ENCODE measurements at regions not wholly inside any gene's neighbourhood (a gene's known extent, or its start where the extent isn't known, plus 50 kb on each side); places are given as distances from the start of the nearest gene placed in this dataset.

DNA sequence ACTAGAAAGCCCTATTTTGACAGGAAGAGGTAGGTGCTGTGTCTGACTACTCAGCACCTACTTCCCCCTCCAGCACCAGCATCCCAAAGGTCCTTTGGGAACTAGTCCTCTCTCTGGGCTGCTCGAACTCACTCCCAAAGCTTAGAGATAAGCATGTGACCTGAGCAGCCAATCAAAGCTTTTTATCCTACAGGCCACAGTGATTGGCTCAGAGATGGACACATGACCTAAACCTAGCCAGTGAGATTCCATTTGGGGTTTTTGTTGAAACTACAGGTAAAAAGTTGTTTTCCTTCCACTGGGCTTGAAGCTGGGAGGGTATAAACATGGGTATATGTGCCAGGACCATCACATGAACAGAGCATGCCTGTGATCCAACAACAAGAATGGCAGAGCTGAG is 186.5 kb upstream of the PPP2R3A start:
- TF ChIP-seq, protein P1, sequence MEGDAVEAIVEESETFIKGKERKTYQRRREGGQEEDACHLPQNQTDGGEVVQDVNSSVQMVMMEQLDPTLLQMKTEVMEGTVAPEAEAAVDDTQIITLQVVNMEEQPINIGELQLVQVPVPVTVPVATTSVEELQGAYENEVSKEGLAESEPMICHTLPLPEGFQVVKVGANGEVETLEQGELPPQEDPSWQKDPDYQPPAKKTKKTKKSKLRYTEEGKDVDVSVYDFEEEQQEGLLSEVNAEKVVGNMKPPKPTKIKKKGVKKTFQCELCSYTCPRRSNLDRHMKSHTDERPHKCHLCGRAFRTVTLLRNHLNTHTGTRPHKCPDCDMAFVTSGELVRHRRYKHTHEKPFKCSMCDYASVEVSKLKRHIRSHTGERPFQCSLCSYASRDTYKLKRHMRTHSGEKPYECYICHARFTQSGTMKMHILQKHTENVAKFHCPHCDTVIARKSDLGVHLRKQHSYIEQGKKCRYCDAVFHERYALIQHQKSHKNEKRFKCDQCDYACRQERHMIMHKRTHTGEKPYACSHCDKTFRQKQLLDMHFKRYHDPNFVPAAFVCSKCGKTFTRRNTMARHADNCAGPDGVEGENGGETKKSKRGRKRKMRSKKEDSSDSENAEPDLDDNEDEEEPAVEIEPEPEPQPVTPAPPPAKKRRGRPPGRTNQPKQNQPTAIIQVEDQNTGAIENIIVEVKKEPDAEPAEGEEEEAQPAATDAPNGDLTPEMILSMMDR (IDR thresholded peaks at IDR 0.05), result no peak
- TF ChIP-seq EP300 (IDR thresholded peaks at IDR 0.05), result no peak

Measured in gastroesophageal sphincter (tissue), 3 donors.